ENCODE measurements at regions not wholly inside any gene's neighbourhood (a gene's known extent, or its start where the extent isn't known, plus 50 kb on each side); places are given as distances from the start of the nearest gene placed in this dataset.

DNA sequence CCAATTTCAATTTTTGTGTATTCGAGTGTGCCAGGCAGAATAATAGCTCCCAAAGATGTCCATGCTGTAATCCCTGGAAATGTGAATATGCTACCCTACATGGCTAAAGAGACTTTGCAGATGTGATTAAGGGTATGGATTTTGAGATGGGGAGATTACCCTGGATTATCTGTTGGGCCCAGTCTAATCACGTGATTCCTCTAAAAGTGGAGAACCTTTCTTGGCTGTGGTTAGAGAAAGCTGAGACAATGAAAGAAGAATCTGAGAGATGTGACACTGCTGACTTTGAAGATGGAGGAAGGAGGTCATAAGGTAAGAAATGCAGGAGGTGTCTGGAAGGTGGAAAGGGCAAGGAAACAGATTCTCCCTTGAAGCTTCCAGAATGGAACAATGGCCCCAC is 503.5 kb upstream of the PITX2 start:
- H3K79me2 ChIP-seq (ENCODE audit: insufficient read depth, low read length): no peaks in the 10 kb centered on the region
- no peak for TF ChIP-seq EZH2phosphoT487 (conservative IDR thresholded peaks at IDR 0.05; ENCODE audit: low read length)
- TF ChIP-seq, protein P1, sequence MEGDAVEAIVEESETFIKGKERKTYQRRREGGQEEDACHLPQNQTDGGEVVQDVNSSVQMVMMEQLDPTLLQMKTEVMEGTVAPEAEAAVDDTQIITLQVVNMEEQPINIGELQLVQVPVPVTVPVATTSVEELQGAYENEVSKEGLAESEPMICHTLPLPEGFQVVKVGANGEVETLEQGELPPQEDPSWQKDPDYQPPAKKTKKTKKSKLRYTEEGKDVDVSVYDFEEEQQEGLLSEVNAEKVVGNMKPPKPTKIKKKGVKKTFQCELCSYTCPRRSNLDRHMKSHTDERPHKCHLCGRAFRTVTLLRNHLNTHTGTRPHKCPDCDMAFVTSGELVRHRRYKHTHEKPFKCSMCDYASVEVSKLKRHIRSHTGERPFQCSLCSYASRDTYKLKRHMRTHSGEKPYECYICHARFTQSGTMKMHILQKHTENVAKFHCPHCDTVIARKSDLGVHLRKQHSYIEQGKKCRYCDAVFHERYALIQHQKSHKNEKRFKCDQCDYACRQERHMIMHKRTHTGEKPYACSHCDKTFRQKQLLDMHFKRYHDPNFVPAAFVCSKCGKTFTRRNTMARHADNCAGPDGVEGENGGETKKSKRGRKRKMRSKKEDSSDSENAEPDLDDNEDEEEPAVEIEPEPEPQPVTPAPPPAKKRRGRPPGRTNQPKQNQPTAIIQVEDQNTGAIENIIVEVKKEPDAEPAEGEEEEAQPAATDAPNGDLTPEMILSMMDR (IDR thresholded peaks at IDR 0.05; ENCODE audit: insufficient read depth, low read length, poor library complexity, severe bottlenecking): no peak
- no peaks in the 10 kb centered on the region for H3K9me3 ChIP-seq (ENCODE audit: insufficient read depth, low read length)
- no peak overlapping the region for H3K27ac ChIP-seq (ENCODE audit: low read depth, low read length)
- no peaks in the 10 kb centered on the region for H3K36me3 ChIP-seq (ENCODE audit: low read length)
- no peaks in the 10 kb centered on the region for H3K27me3 ChIP-seq (ENCODE audit: low read length)
- H4K20me1 ChIP-seq (ENCODE audit: low read depth, low read length): no peaks in the 10 kb centered on the region
- no peak overlapping the region for H3K4me3 ChIP-seq (ENCODE audit: insufficient read depth, low read length, poor library complexity, severe bottlenecking)
- H3K9ac ChIP-seq (ENCODE audit: low read length): no peak overlapping the region
- H3K4me2 ChIP-seq (ENCODE audit: low read depth, low read length, poor library complexity, severe bottlenecking): no peak overlapping the region
- no peaks in the 10 kb centered on the region for H3K9me2 ChIP-seq (replicated peaks; ENCODE audit: insufficient read depth, low read length)
- no peak overlapping the region for H2AFZ ChIP-seq (ENCODE audit: low read depth, low read length, severe bottlenecking)
- no peaks in the 10 kb centered on the region for H3F3A ChIP-seq (ENCODE audit: insufficient read depth)

DNA sequence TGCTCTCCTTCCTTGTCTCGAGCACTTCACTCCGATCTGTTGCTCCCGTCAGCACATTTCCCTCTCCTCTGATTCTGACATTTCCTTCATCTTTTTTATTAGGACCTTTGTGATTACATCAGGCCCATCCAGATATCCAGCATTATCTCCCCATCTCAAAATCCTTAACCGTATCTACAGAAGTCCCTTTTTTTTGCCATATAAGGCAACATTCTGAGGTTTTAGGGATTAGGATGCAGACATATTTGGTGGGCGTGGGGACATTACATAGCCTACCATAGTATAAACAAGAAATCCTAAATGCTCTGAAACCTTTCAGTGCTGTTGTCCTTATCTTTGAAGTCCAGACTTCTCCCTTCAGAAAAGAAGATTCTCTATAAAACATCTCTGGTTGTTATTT is 505.0 kb upstream of the PITX2 start:
- H3K9ac ChIP-seq (ENCODE audit: low read length): no peak overlapping the region
- H3K27me3 ChIP-seq (ENCODE audit: low read length): no peaks in the 10 kb centered on the region
- no peak overlapping the region for H3K4me2 ChIP-seq (ENCODE audit: low read depth, low read length, poor library complexity, severe bottlenecking)
- H3K79me2 ChIP-seq (ENCODE audit: insufficient read depth, low read length): no peaks in the 10 kb centered on the region
- H3F3A ChIP-seq (ENCODE audit: insufficient read depth): no peaks in the 10 kb centered on the region
- no peak overlapping the region for H2AFZ ChIP-seq (ENCODE audit: low read depth, low read length, severe bottlenecking)
- no peaks in the 10 kb centered on the region for H4K20me1 ChIP-seq (ENCODE audit: low read depth, low read length)
- H3K9me3 ChIP-seq (ENCODE audit: insufficient read depth, low read length): no peaks in the 10 kb centered on the region
- no peak overlapping the region for H3K4me3 ChIP-seq (ENCODE audit: insufficient read depth, low read length, poor library complexity, severe bottlenecking)
- no peaks in the 10 kb centered on the region for H3K9me2 ChIP-seq (replicated peaks; ENCODE audit: insufficient read depth, low read length)
- no peaks in the 10 kb centered on the region for H3K36me3 ChIP-seq (ENCODE audit: low read length)
- no peak overlapping the region for H3K27ac ChIP-seq (ENCODE audit: low read depth, low read length)
- TF ChIP-seq, protein P1 (IDR thresholded peaks at IDR 0.05; ENCODE audit: insufficient read depth, low read length, poor library complexity, severe bottlenecking): no peak
- TF ChIP-seq EZH2phosphoT487 (conservative IDR thresholded peaks at IDR 0.05; ENCODE audit: low read length): no peak

GRCh38 chr4:111128327-111128726 is 505.4 kb upstream of the PITX2 start:
- H3K27ac ChIP-seq (ENCODE audit: low read depth, low read length): no peak overlapping the region
- no peak overlapping the region for H3K9ac ChIP-seq (ENCODE audit: low read length)
- no peaks in the 10 kb centered on the region for H3K9me3 ChIP-seq (ENCODE audit: insufficient read depth, low read length)
- no peaks in the 10 kb centered on the region for H4K20me1 ChIP-seq (ENCODE audit: low read depth, low read length)
- H3K36me3 ChIP-seq (ENCODE audit: low read length): no peaks in the 10 kb centered on the region
- TF ChIP-seq EZH2phosphoT487 (conservative IDR thresholded peaks at IDR 0.05; ENCODE audit: low read length): no peak
- TF ChIP-seq, protein P1 (IDR thresholded peaks at IDR 0.05; ENCODE audit: insufficient read depth, low read length, poor library complexity, severe bottlenecking): no peak
- no peaks in the 10 kb centered on the region for H3K79me2 ChIP-seq (ENCODE audit: insufficient read depth, low read length)
- H3K4me3 ChIP-seq (ENCODE audit: insufficient read depth, low read length, poor library complexity, severe bottlenecking): no peak overlapping the region
- no peaks in the 10 kb centered on the region for H3F3A ChIP-seq (ENCODE audit: insufficient read depth)
- no peak overlapping the region for H2AFZ ChIP-seq (ENCODE audit: low read depth, low read length, severe bottlenecking)
- H3K9me2 ChIP-seq (replicated peaks; ENCODE audit: insufficient read depth, low read length): no peaks in the 10 kb centered on the region
- no peaks in the 10 kb centered on the region for H3K27me3 ChIP-seq (ENCODE audit: low read length)
- H3K4me2 ChIP-seq (ENCODE audit: low read depth, low read length, poor library complexity, severe bottlenecking): no peak overlapping the region
